ENCODE measurements at regions not wholly inside any gene's neighbourhood (a gene's known extent, or its start where the extent isn't known, plus 50 kb on each side); places are given as distances from the start of the nearest gene placed in this dataset.

GRCh38 chr12:18850752-18851151 is 112.8 kb downstream of the CAPZA3 start:
- CTCF ChIA-PET (ENCODE audit: low intra/inter-chr PET ratio), result no interaction called here
- DNase-seq (ENCODE audit: extremely low read depth in 1 of 4, low spot score in 3 of 4), result no peak
- H3K9me3 ChIP-seq (replicated peaks; ENCODE audit: control insufficient read depth, insufficient read depth, low read depth, low read length), result no peaks in the 10 kb centered on the region
- no peaks in the 10 kb centered on the region for H3K9me1 ChIP-seq (ENCODE audit: control insufficient read depth, insufficient read depth, low read length)
- no peak for ATAC-seq
- no peak overlapping the region for H2AFZ ChIP-seq (ENCODE audit: low read depth, low read length)
- no peak overlapping the region for H3K27ac ChIP-seq (ENCODE audit: extremely low read depth, low read depth, low read length)
- no peak overlapping the region for H3K9ac ChIP-seq (ENCODE audit: insufficient read depth in 1 of 2, low read depth in 2 of 2, low read length in 2 of 2)
- no peaks in the 10 kb centered on the region for H4K20me1 ChIP-seq (replicated peaks; ENCODE audit: control insufficient read depth, insufficient read depth, low read length)
- H3K4me1 ChIP-seq (replicated peaks in 1 of 2; ENCODE audit: control insufficient read depth in 2 of 2, insufficient read depth in 2 of 2, low read length in 2 of 2), result no peaks in the 10 kb centered on the region
- POLR2A ChIA-PET, result no interaction called here
- in situ Hi-C loops (cut with MboI), result no loop called here
- no peak overlapping the region for H3K4me3 ChIP-seq
- no peak for TF ChIP-seq TRIM28 (IDR thresholded peaks at IDR 0.05)
- intact Hi-C loops (cut with micrococcal nuclease), result no loop called here
- H3K36me3 ChIP-seq (ENCODE audit: control insufficient read depth, insufficient read depth, low read length), result no peaks in the 10 kb centered on the region
- WGBS (ENCODE audit: insufficient coverage, low coverage, missing lambda C conversion rate), result 92% methylated on average over 1 of the region's 1 CpG
- FAIRE-seq, result no peak
- no peaks in the 10 kb centered on the region for H3K27me3 ChIP-seq (ENCODE audit: control insufficient read depth in 2 of 2, insufficient read depth in 2 of 2, low read length in 2 of 2)
- H3K4me2 ChIP-seq (ENCODE audit: insufficient read depth, low read length), result no peak overlapping the region
- H3K79me2 ChIP-seq (ENCODE audit: control insufficient read depth, insufficient read depth, low read length), result no peaks in the 10 kb centered on the region
- BruUV-seq (replicated peaks), result no TSS peak

- H2AFZ ChIP-seq (ENCODE audit: low read depth, low read length), result no peak overlapping the region
- no peak overlapping the region for H3K4me2 ChIP-seq (ENCODE audit: insufficient read depth, low read length)
- intact Hi-C loops (cut with micrococcal nuclease), result no loop called here
- no peaks in the 10 kb centered on the region for H3K4me1 ChIP-seq (replicated peaks in 1 of 2; ENCODE audit: control insufficient read depth in 2 of 2, insufficient read depth in 2 of 2, low read length in 2 of 2)
- no peak for DNase-seq (ENCODE audit: extremely low read depth in 1 of 4, low spot score in 3 of 4)
- POLR2A ChIA-PET, result no interaction called here
- no peaks in the 10 kb centered on the region for H4K20me1 ChIP-seq (replicated peaks; ENCODE audit: control insufficient read depth, insufficient read depth, low read length)
- ATAC-seq, result no peak
- no peak overlapping the region for H3K9ac ChIP-seq (ENCODE audit: insufficient read depth in 1 of 2, low read depth in 2 of 2, low read length in 2 of 2)
- no peak overlapping the region for H3K4me3 ChIP-seq
- FAIRE-seq, result no peak
- no peaks in the 10 kb centered on the region for H3K36me3 ChIP-seq (ENCODE audit: control insufficient read depth, insufficient read depth, low read length)
- no TSS peak for BruUV-seq (replicated peaks)
- no peaks in the 10 kb centered on the region for H3K79me2 ChIP-seq (ENCODE audit: control insufficient read depth, insufficient read depth, low read length)
- in situ Hi-C loops (cut with MboI), result no loop called here
- no peak overlapping the region for H3K27ac ChIP-seq (ENCODE audit: extremely low read depth, low read depth, low read length)
- no peaks in the 10 kb centered on the region for H3K9me1 ChIP-seq (ENCODE audit: control insufficient read depth, insufficient read depth, low read length)
- CTCF ChIA-PET (ENCODE audit: low intra/inter-chr PET ratio), result no interaction called here
- H3K9me3 ChIP-seq (replicated peaks; ENCODE audit: control insufficient read depth, insufficient read depth, low read depth, low read length), result no peaks in the 10 kb centered on the region
- no peaks in the 10 kb centered on the region for H3K27me3 ChIP-seq (ENCODE audit: control insufficient read depth in 2 of 2, insufficient read depth in 2 of 2, low read length in 2 of 2)
- WGBS (ENCODE audit: insufficient coverage, low coverage, missing lambda C conversion rate), result 42% methylated on average over 3 of the region's 3 CpGs
- TF ChIP-seq, protein P1, sequence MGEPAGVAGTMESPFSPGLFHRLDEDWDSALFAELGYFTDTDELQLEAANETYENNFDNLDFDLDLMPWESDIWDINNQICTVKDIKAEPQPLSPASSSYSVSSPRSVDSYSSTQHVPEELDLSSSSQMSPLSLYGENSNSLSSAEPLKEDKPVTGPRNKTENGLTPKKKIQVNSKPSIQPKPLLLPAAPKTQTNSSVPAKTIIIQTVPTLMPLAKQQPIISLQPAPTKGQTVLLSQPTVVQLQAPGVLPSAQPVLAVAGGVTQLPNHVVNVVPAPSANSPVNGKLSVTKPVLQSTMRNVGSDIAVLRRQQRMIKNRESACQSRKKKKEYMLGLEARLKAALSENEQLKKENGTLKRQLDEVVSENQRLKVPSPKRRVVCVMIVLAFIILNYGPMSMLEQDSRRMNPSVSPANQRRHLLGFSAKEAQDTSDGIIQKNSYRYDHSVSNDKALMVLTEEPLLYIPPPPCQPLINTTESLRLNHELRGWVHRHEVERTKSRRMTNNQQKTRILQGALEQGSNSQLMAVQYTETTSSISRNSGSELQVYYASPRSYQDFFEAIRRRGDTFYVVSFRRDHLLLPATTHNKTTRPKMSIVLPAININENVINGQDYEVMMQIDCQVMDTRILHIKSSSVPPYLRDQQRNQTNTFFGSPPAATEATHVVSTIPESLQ (CRISPR knock-in tag; IDR thresholded peaks at IDR 0.05), result no peak
- TF ChIP-seq HDAC2 (IDR thresholded peaks at IDR 0.05) (no peak), CTCFL (IDR thresholded peaks at IDR 0.05; ENCODE audit: borderline replicate concordance, insufficient read depth, low read depth, low read length, poor library complexity, severe bottlenecking) (no peak), SMAD4 (CRISPR knock-in tag; conservative IDR thresholded peaks at IDR 0.05) (no peak), PTTG1 (tag; IDR thresholded peaks at IDR 0.05; ENCODE audit: low read depth) (no peak), ZNF609 (CRISPR knock-in tag; IDR thresholded peaks at IDR 0.05; ENCODE audit: borderline replicate concordance) (no peak), ZNF75A (CRISPR knock-in tag; IDR thresholded peaks at IDR 0.05) (no peak)
Observed at GRCh38 chr12:18851271-18851670, 113.4 kb downstream of the CAPZA3 start.

Data from K562 (cell line).